ENCODE measurements at regions not wholly inside any gene's neighbourhood (a gene's known extent, or its start where the extent isn't known, plus 50 kb on each side); places are given as distances from the start of the nearest gene placed in this dataset.
A peak's percentile ranks its signal among the peaks of the same experiment; 100 is the strongest.

DNA sequence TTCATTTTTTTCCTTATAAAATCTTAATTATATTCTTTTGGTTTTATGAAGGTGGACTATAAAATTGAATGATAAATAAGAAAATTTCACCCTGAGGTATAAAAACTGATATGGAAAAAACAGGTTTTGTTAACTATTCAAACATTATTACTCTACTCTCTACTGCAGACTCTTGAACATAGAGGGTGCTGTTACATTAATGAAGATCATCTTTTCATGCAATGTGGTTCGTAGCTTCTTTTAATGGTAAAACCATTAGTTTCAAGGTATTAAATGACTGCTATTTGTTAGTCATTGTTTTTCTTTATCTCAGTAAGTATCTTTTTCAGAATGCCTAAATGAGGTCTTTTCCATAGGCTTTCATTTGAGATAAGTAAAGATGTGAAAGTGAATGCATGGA, 510.4 kb downstream of the SLC16A7 start:
- TF ChIP-seq, protein P1, sequence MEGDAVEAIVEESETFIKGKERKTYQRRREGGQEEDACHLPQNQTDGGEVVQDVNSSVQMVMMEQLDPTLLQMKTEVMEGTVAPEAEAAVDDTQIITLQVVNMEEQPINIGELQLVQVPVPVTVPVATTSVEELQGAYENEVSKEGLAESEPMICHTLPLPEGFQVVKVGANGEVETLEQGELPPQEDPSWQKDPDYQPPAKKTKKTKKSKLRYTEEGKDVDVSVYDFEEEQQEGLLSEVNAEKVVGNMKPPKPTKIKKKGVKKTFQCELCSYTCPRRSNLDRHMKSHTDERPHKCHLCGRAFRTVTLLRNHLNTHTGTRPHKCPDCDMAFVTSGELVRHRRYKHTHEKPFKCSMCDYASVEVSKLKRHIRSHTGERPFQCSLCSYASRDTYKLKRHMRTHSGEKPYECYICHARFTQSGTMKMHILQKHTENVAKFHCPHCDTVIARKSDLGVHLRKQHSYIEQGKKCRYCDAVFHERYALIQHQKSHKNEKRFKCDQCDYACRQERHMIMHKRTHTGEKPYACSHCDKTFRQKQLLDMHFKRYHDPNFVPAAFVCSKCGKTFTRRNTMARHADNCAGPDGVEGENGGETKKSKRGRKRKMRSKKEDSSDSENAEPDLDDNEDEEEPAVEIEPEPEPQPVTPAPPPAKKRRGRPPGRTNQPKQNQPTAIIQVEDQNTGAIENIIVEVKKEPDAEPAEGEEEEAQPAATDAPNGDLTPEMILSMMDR (IDR thresholded peaks at IDR 0.05; ENCODE audit: low read depth, low read length), result peak; percentile 47
- H3K4me3 ChIP-seq, result no peak overlapping the region
- H3K36me3 ChIP-seq, result no peaks in the 10 kb centered on the region
- DNase-seq (ENCODE audit: low read depth in 1 of 2, low spot score in 1 of 2), result peak in 1 of 2 donors; percentile 53
- no peaks in the 10 kb centered on the region for H3K9me3 ChIP-seq (ENCODE audit: low read depth)
- H3K27ac ChIP-seq, result no peak overlapping the region
- no peaks in the 10 kb centered on the region for H3K4me1 ChIP-seq (ENCODE audit: low read depth)
- H3K27me3 ChIP-seq, result no peaks in the 10 kb centered on the region

DNA sequence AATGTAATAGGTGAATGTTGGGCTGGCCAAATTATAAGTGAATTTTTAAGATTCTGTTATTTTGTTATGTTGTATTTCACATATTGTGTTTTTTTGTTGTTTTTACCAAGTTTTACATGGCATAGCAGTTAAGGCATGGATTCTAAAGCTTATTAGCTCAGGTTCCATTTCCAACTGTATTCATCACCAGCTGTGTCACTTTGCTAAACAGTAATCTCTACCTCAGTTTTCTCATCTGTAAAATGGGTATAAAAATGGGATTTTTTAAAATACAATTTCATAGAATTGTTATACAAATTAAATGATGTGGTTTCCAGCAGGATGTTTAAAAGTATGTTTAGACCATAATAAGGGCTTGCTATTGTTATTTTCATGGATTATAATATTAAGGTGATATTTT, 512.2 kb downstream of the SLC16A7 start:
- Histone ChIP-seq H3K4me1 (ENCODE audit: low read depth) (no peaks in the 10 kb centered on the region), H3K27me3 (no peaks in the 10 kb centered on the region), H3K27ac (no peak overlapping the region), H3K36me3 (no peaks in the 10 kb centered on the region), H3K9me3 (ENCODE audit: low read depth) (no peaks in the 10 kb centered on the region), H3K4me3 (no peak overlapping the region)
- no peak for DNase-seq (ENCODE audit: low read depth in 1 of 2, low spot score in 1 of 2)
- TF ChIP-seq, protein P1 (IDR thresholded peaks at IDR 0.05; ENCODE audit: low read depth, low read length), result no peak

DNA sequence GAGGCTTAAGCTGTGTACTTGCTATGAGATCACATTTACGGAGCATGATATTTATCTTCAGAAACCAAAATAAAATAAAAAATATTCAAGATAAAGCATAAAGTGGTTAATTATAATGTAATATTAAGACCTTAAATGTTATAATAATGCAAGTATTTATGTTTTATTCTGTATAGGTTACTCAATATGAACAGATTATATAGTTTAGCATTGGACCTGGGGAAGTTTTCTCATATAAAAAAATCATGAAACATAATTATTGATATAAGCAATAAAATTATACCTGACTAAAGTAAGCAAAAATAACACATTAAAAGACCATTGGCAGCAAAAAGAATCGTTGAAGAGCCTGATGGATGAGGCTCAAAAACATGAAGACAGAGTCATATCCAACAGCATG, 516.2 kb downstream of the SLC16A7 start:
- no peaks in the 10 kb centered on the region for H3K9me3 ChIP-seq (ENCODE audit: low read depth)
- H3K27ac ChIP-seq, result no peak overlapping the region
- no peak overlapping the region for H3K4me3 ChIP-seq
- no peaks in the 10 kb centered on the region for H3K27me3 ChIP-seq
- H3K36me3 ChIP-seq, result no peaks in the 10 kb centered on the region
- H3K4me1 ChIP-seq (ENCODE audit: low read depth), result no peaks in the 10 kb centered on the region
- no peak for DNase-seq (ENCODE audit: low read depth in 1 of 2, low spot score in 1 of 2)
- TF ChIP-seq, protein P1 (IDR thresholded peaks at IDR 0.05; ENCODE audit: low read depth, low read length), result no peak

DNA sequence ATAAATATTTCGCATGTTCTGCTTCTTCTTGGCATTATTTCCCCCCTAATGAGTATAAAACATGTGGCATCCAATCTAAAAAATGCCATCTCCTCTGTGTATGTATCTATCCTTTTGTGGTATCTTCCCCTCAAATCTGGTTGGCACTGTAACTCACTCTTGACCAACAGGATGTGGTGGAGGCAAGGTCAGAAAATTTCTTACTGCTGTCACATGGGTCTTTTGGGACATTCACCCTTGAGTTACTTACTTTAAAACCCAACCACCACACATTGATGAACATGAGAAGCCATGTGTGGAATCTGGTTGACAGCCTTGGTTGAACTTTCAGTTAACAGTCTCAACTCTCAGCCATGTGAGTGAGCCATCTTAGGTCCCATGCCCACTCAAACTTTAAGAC, 516.9 kb downstream of the SLC16A7 start:
- DNase-seq (ENCODE audit: low read depth in 1 of 2, low spot score in 1 of 2), result no peak
- Histone ChIP-seq H3K4me1 (ENCODE audit: low read depth) (no peaks in the 10 kb centered on the region), H3K27ac (no peak overlapping the region), H3K36me3 (no peaks in the 10 kb centered on the region), H3K9me3 (ENCODE audit: low read depth) (no peaks in the 10 kb centered on the region), H3K4me3 (no peak overlapping the region), H3K27me3 (no peaks in the 10 kb centered on the region)
- TF ChIP-seq, protein P1 (IDR thresholded peaks at IDR 0.05; ENCODE audit: low read depth, low read length), result no peak

DNA sequence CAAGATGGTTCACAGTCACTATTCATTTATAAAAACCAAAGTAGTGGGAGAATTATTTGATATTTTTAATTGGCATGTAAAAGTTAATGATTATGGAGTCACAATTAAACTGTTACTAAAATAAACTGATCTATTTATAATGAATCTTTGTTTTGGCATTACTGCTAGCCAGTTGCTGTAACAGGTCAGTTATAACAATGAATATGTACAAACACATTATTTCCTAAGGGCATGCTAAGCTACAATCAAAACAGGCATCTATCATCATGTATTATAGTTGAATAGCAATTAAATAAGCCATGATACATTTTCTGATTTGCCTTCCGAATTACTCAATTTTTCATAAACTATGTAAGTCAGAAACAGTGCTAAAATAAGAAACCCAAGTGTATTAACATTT, 518.3 kb downstream of the SLC16A7 start:
- DNase-seq (ENCODE audit: low read depth in 1 of 2, low spot score in 1 of 2), result no peak
- Histone ChIP-seq H3K9me3 (ENCODE audit: low read depth) (no peaks in the 10 kb centered on the region), H3K4me1 (ENCODE audit: low read depth) (no peaks in the 10 kb centered on the region), H3K27me3 (no peaks in the 10 kb centered on the region), H3K36me3 (no peaks in the 10 kb centered on the region), H3K27ac (no peak overlapping the region), H3K4me3 (no peak overlapping the region)
- TF ChIP-seq, protein P1 (IDR thresholded peaks at IDR 0.05; ENCODE audit: low read depth, low read length), result no peak

DNA sequence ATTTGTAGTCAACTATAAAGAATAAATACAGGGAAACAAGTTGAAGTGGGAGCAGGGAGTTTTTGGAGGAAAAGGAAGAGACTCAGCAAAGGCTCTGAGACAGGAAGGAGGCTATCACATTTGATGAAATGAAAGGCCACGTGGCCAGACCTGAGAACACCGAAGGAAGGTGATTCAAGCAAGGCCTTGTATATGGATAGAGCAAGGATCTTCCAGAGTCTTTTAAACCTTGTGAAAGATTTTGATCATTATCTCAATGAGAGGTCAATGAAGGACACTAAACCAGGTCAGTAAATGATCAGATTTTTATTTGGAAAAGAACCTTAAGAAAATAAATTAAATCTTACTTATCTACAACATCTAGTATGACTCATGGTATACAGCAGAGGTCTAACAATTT, 523.5 kb downstream of the SLC16A7 start:
- no peaks in the 10 kb centered on the region for H3K4me1 ChIP-seq (ENCODE audit: low read depth)
- no peak overlapping the region for H3K4me3 ChIP-seq
- TF ChIP-seq, protein P1 (IDR thresholded peaks at IDR 0.05; ENCODE audit: low read depth, low read length), result no peak
- H3K27ac ChIP-seq, result no peak overlapping the region
- DNase-seq (ENCODE audit: low read depth in 1 of 2, low spot score in 1 of 2), result no peak
- H3K9me3 ChIP-seq (ENCODE audit: low read depth), result no peaks in the 10 kb centered on the region
- no peaks in the 10 kb centered on the region for H3K27me3 ChIP-seq
- no peaks in the 10 kb centered on the region for H3K36me3 ChIP-seq
